ENCODE measurements at regions not wholly inside any gene's neighbourhood (a gene's known extent, or its start where the extent isn't known, plus 50 kb on each side); places are given as distances from the start of the nearest gene placed in this dataset.
"Not testable (repeated sequence)": the region's sequence is repeated elsewhere in the genome, so short reads cannot be mapped to it uniquely, and the experiment has no call there.

GRCh38 chr2:147428120-147428747, 416.6 kb upstream of the ACVR2A start:
- TF ChIP-seq, protein P1, sequence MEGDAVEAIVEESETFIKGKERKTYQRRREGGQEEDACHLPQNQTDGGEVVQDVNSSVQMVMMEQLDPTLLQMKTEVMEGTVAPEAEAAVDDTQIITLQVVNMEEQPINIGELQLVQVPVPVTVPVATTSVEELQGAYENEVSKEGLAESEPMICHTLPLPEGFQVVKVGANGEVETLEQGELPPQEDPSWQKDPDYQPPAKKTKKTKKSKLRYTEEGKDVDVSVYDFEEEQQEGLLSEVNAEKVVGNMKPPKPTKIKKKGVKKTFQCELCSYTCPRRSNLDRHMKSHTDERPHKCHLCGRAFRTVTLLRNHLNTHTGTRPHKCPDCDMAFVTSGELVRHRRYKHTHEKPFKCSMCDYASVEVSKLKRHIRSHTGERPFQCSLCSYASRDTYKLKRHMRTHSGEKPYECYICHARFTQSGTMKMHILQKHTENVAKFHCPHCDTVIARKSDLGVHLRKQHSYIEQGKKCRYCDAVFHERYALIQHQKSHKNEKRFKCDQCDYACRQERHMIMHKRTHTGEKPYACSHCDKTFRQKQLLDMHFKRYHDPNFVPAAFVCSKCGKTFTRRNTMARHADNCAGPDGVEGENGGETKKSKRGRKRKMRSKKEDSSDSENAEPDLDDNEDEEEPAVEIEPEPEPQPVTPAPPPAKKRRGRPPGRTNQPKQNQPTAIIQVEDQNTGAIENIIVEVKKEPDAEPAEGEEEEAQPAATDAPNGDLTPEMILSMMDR (IDR thresholded peaks at IDR 0.05; ENCODE audit: extremely low read depth, insufficient read depth, missing control alignments), result no peak
- in situ Hi-C loops (cut with MboI; ENCODE audit: low pct_unique_long_range_greater_than_20kb, low sequenced_read_pairs, unreplicated experiment), result no loop called here
- no peak for DNase-seq (ENCODE audit: low spot score)

GRCh38 chr2:147425437-147426029, 419.3 kb upstream of the ACVR2A start:
- TF ChIP-seq, protein P1 (IDR thresholded peaks at IDR 0.05; ENCODE audit: extremely low read depth, insufficient read depth, missing control alignments), result no peak
- in situ Hi-C loops (cut with MboI; ENCODE audit: low pct_unique_long_range_greater_than_20kb, low sequenced_read_pairs, unreplicated experiment), result no loop called here
- no peak for DNase-seq (ENCODE audit: low spot score)

- TF ChIP-seq, protein P1 (IDR thresholded peaks at IDR 0.05; ENCODE audit: extremely low read depth, insufficient read depth, missing control alignments), result no peak
- no peak for DNase-seq (ENCODE audit: low spot score)
- in situ Hi-C loops (cut with MboI; ENCODE audit: low pct_unique_long_range_greater_than_20kb, low sequenced_read_pairs, unreplicated experiment), result no loop called here
These were observed 420.1 kb upstream of the ACVR2A start for GRCh38 chr2:147424766-147425165.

GRCh38 chr2:147420947-147421675, 423.7 kb upstream of the ACVR2A start:
- in situ Hi-C loops (cut with MboI; ENCODE audit: low pct_unique_long_range_greater_than_20kb, low sequenced_read_pairs, unreplicated experiment), result no loop called here
- TF ChIP-seq, protein P1 (IDR thresholded peaks at IDR 0.05; ENCODE audit: extremely low read depth, insufficient read depth, missing control alignments), result no peak
- DNase-seq (ENCODE audit: low spot score), result no peak

DNA sequence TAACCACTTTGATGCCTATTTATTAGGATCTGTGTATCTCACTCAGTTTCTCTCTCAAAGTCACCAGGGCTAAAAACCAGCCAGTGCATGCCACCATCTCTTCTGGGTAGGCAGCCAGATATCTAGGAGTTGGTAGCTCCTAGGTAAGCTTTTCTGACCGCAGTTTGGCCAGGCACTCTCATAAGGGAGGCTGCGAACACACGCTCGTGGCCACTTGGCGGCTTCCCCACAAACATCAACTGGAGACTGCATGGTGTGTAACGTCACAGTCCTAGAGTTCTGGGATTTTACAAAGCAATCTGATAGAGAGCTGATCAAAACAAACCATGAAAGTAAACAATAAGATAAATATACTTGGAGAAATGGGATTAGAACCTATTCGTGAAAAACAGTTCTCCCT, 424.3 kb upstream of the ACVR2A start:
- DNase-seq (ENCODE audit: low spot score), result no peak
- TF ChIP-seq, protein P1 (IDR thresholded peaks at IDR 0.05; ENCODE audit: extremely low read depth, insufficient read depth, missing control alignments), result no peak
- in situ Hi-C loops (cut with MboI; ENCODE audit: low pct_unique_long_range_greater_than_20kb, low sequenced_read_pairs, unreplicated experiment), result no loop called here

- in situ Hi-C loops (cut with MboI; ENCODE audit: low pct_unique_long_range_greater_than_20kb, low sequenced_read_pairs, unreplicated experiment), result no loop called here
- TF ChIP-seq, protein P1 (IDR thresholded peaks at IDR 0.05; ENCODE audit: extremely low read depth, insufficient read depth, missing control alignments), result no peak
- DNase-seq (ENCODE audit: low spot score), result no peak
These were observed 428.7 kb upstream of the ACVR2A start for GRCh38 chr2:147416099-147416498.

- in situ Hi-C loops (cut with MboI; ENCODE audit: low pct_unique_long_range_greater_than_20kb, low sequenced_read_pairs, unreplicated experiment); DNase-seq (ENCODE audit: low spot score): not testable (repeated sequence)
These were observed 430.2 kb upstream of the ACVR2A start for GRCh38 chr2:147414656-147415055.

All from GM13977 (cell line).